SH-SY5Y (cell line): ENCODE measurements at regions not wholly inside any gene's neighbourhood (a gene's known extent, or its start where the extent isn't known, plus 50 kb on each side); places are given as distances from the start of the nearest gene placed in this dataset.

Source experiments
- GATA2 ChIP-seq: IDR thresholded peaks from 2 replicates; pipeline ENCODE4 v1.6.1; 2011; ENCODE audit warnings: mild to moderate bottlenecking, low read depth, low read length
- GATA3 ChIP-seq: IDR thresholded peaks from 2 replicates; pipeline ENCODE4 v1.6.1; 2011; ENCODE audit warnings: low read depth, mild to moderate bottlenecking, low read length, moderate library complexity

DNA sequence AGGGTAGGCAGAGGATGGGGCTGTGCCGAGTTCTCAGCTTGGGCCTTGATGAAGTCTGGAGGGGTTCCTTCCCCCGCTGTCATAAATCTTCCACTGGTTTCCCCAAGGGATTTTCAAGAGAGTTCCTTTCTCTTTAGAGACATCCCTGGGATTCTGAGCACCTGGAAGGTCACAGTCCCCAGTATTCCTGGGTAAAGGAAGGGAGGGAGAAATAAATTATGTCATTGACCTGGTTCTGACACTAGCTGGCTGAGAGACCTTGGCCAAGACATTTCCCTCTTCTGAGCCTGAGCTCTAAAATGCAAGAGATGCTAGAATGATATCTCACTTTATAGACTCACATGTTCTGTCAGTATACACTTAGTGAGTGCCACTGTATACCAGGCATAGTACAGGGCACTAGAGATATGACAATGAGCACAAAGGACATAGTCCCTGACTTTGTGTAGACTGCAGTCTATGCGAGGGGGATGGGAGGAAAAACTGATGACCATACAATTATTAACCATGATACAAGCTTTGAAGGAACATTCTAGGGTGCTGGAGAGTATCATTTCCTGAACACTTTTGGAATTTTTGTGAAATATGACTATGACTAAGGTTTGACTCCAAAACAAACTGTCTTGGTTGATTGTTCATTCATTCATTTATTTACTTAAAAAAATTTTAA, 165.8 kb upstream of the JUN start:
- no peak for TF ChIP-seq GATA2
- no peak for TF ChIP-seq GATA3
